Epithelial cell of proximal tubule (primary cell): ENCODE measurements at regions not wholly inside any gene's neighbourhood (a gene's known extent, or its start where the extent isn't known, plus 50 kb on each side); places are given as distances from the start of the nearest gene placed in this dataset.
"Not testable (repeated sequence)": the region's sequence is repeated elsewhere in the genome, so short reads cannot be mapped to it uniquely, and the experiment has no call there.

ENCODE experiments used
- DNase-seq: peaks from one replicate; pipeline ENCODE4 v3.0.0-alpha.2; 2011; ENCODE audit warnings: low read depth
- H3K4me3 ChIP-seq: 2 replicates; pipeline ENCODE4 v1.5.1; 2011; ENCODE audit warnings: low read depth, mild to moderate bottlenecking, low read length
- CTCF ChIP-seq: conservative IDR thresholded peaks from 2 replicates; pipeline ENCODE4 v1.5.1; 2012; ENCODE audit warnings: low read depth, mild to moderate bottlenecking, low read length

- no peak for DNase-seq
- no peak overlapping the region for H3K4me3 ChIP-seq
- no peak for TF ChIP-seq CTCF
Observed at GRCh38 chr3:177842743-177843734, 645.8 kb upstream of the TBL1XR1 start.

GRCh38 chr3:177852001-177852807 is 654.9 kb upstream of the TBL1XR1 start:
- DNase-seq, result no peak
- no peak overlapping the region for H3K4me3 ChIP-seq
- TF ChIP-seq CTCF, result no peak

- H3K4me3 ChIP-seq, result no peak overlapping the region
- no peak for DNase-seq
- no peak for TF ChIP-seq CTCF
Observed at GRCh38 chr3:177855021-177855420, 657.7 kb upstream of the TBL1XR1 start.

GRCh38 chr3:177860184-177860583 is 662.9 kb upstream of the TBL1XR1 start:
- no peak for DNase-seq
- H3K4me3 ChIP-seq, result no peak overlapping the region
- TF ChIP-seq CTCF, result no peak

- H3K4me3 ChIP-seq, result no peak overlapping the region
- no peak for DNase-seq
- no peak for TF ChIP-seq CTCF
Observed at GRCh38 chr3:177862962-177863491, 665.7 kb upstream of the TBL1XR1 start.

- DNase-seq, H3K4me3 ChIP-seq: not testable (repeated sequence)
Observed at GRCh38 chr3:177871267-177871666, 665.0 kb upstream of the KCNMB2 start.

- no peak for DNase-seq
- TF ChIP-seq CTCF, result no peak
- no peak overlapping the region for H3K4me3 ChIP-seq
Observed at GRCh38 chr3:177878192-177878591, 658.0 kb upstream of the KCNMB2 start.
